Mucosa of gallbladder (tissue), 1 donor: ENCODE measurements at regions not wholly inside any gene's neighbourhood (a gene's known extent, or its start where the extent isn't known, plus 50 kb on each side); places are given as distances from the start of the nearest gene placed in this dataset.

Experiments
- DNase-seq: peaks from one replicate; pipeline ENCODE4 v3.0.0-alpha.2; 2020; ENCODE audit warnings: low spot score
- donor health status: DM: no; HTN: no; CAD: no.

GRCh38 chr14:71666571-71667145 lies 265.6 kb upstream of the RGS6 start:
- no peak for DNase-seq

GRCh38 chr14:71668186-71668912 lies 263.9 kb upstream of the RGS6 start:
- DNase-seq: no peak

GRCh38 chr14:71672596-71672995 lies 259.6 kb upstream of the RGS6 start:
- DNase-seq: no peak

GRCh38 chr14:71675126-71675899 lies 256.9 kb upstream of the RGS6 start:
- no peak for DNase-seq

GRCh38 chr14:71675900-71676287 lies 256.3 kb upstream of the RGS6 start:
- no peak for DNase-seq

GRCh38 chr14:71680736-71681387 lies 251.4 kb upstream of the RGS6 start:
- no peak for DNase-seq

- DNase-seq: no peak
Measured at GRCh38 chr14:71682337-71682736, 249.9 kb upstream of the RGS6 start.

GRCh38 chr14:71684323-71684722 lies 247.9 kb upstream of the RGS6 start:
- no peak for DNase-seq

- DNase-seq: no peak
Measured at GRCh38 chr14:71686677-71687076, 245.6 kb upstream of the RGS6 start.

- no peak for DNase-seq
Measured at GRCh38 chr14:71687166-71687831, 244.9 kb upstream of the RGS6 start.

GRCh38 chr14:71688576-71688975 lies 243.7 kb upstream of the RGS6 start:
- DNase-seq: no peak

- no peak for DNase-seq
Measured at GRCh38 chr14:71690478-71690877, 241.8 kb upstream of the RGS6 start.

GRCh38 chr14:71692496-71692895 lies 239.7 kb upstream of the RGS6 start:
- DNase-seq: peak; percentile 21

GRCh38 chr14:71693381-71693780 lies 238.8 kb upstream of the RGS6 start:
- DNase-seq: no peak

GRCh38 chr14:71694591-71695530 lies 237.4 kb upstream of the RGS6 start:
- no peak for DNase-seq

- DNase-seq: no peak
Measured at GRCh38 chr14:71695611-71696350, 236.4 kb upstream of the RGS6 start.

- DNase-seq: no peak
Measured at GRCh38 chr14:71698027-71698426, 234.2 kb upstream of the RGS6 start.

GRCh38 chr14:71698673-71699072 lies 233.6 kb upstream of the RGS6 start:
- DNase-seq: no peak

GRCh38 chr14:71701990-71702389 lies 230.2 kb upstream of the RGS6 start:
- DNase-seq: no peak

GRCh38 chr14:71702786-71703185 lies 229.4 kb upstream of the RGS6 start:
- DNase-seq: no peak
